ENCODE measurements at regions not wholly inside any gene's neighbourhood (a gene's known extent, or its start where the extent isn't known, plus 50 kb on each side); places are given as distances from the start of the nearest gene placed in this dataset.

GRCh38 chr5:97922776-97923175 is 739.7 kb upstream of the RIOK2 start:
- no peak for TF ChIP-seq CTCF (conservative IDR thresholded peaks at IDR 0.05; ENCODE audit: low read depth, low read length)
- no peak for DNase-seq (ENCODE audit: low read depth)
- H3K4me3 ChIP-seq (ENCODE audit: low read depth, low read length) = no peak overlapping the region

- H3K4me3 ChIP-seq (ENCODE audit: low read depth, low read length) = no peak overlapping the region
- no peak for DNase-seq (ENCODE audit: low read depth)
- no peak for TF ChIP-seq CTCF (conservative IDR thresholded peaks at IDR 0.05; ENCODE audit: low read depth, low read length)
Measured at GRCh38 chr5:97923496-97923895, 740.4 kb upstream of the RIOK2 start.

GRCh38 chr5:97923997-97924396 is 741.0 kb upstream of the RIOK2 start:
- no peak for DNase-seq (ENCODE audit: low read depth)
- no peak overlapping the region for H3K4me3 ChIP-seq (ENCODE audit: low read depth, low read length)
- TF ChIP-seq CTCF (conservative IDR thresholded peaks at IDR 0.05; ENCODE audit: low read depth, low read length) = no peak

- no peak overlapping the region for H3K4me3 ChIP-seq (ENCODE audit: low read depth, low read length)
- DNase-seq (ENCODE audit: low read depth) = no peak
- TF ChIP-seq CTCF (conservative IDR thresholded peaks at IDR 0.05; ENCODE audit: low read depth, low read length) = no peak
Measured at GRCh38 chr5:97929383-97929782, 746.3 kb upstream of the RIOK2 start.

- TF ChIP-seq CTCF (conservative IDR thresholded peaks at IDR 0.05; ENCODE audit: low read depth, low read length) = no peak
- no peak for DNase-seq (ENCODE audit: low read depth)
Measured at GRCh38 chr5:97931829-97932228, 748.8 kb upstream of the RIOK2 start.

GRCh38 chr5:97936231-97936630 is 753.2 kb upstream of the RIOK2 start:
- no peak for DNase-seq (ENCODE audit: low read depth)
- no peak overlapping the region for H3K4me3 ChIP-seq (ENCODE audit: low read depth, low read length)
- TF ChIP-seq CTCF (conservative IDR thresholded peaks at IDR 0.05; ENCODE audit: low read depth, low read length) = no peak

More at GRCh38 chr5:97931829-97932228, 748.8 kb upstream of the RIOK2 start:
- H3K4me3 ChIP-seq (ENCODE audit: low read depth, low read length) = no peak overlapping the region

- no peak for TF ChIP-seq CTCF (conservative IDR thresholded peaks at IDR 0.05; ENCODE audit: low read depth, low read length)
- DNase-seq (ENCODE audit: low read depth) = no peak
- no peak overlapping the region for H3K4me3 ChIP-seq (ENCODE audit: low read depth, low read length)
Measured at GRCh38 chr5:97937846-97938245, 754.8 kb upstream of the RIOK2 start.
